HepG2 (cell line): ENCODE measurements at regions not wholly inside any gene's neighbourhood (a gene's known extent, or its start where the extent isn't known, plus 50 kb on each side); places are given as distances from the start of the nearest gene placed in this dataset.
"Not testable (repeated sequence)": the region's sequence is repeated elsewhere in the genome, so short reads cannot be mapped to it uniquely, and the experiment has no call there.

ENCODE experiments used
- ATAC-seq: fragments of 200-7000 bp; cut with Tn5 transposase; 3 replicates; pipeline ENCODE4 v1.9.1; 2020; ENCODE audit warnings: mild to moderate bottlenecking, moderate library complexity
- BruUV-seq: library from RNA; stranded (reverse); fragments of 400-500 nt; replicated peaks from 2 replicates; lab custom pipeline; 2021; lab: Mats Ljungman, UMichigan
- CTCF ChIA-PET: fragments of 300-600 bp; formaldehyde crosslinking; extraction: SDS; loops from one replicate; lab custom pipeline; 2021; ENCODE audit warnings: low total read pairs, inconsistent platforms, low intra/inter-chr PET ratio; lab: Yijun Ruan, JAX
- POLR2A ChIA-PET: fragments of 350-600 bp; sonication (Branson Sonifier 250); formaldehyde crosslinking; loops from one replicate; lab custom pipeline; 2020; ENCODE audit warnings: antibody characterized with exemption, inconsistent platforms; lab: Yijun Ruan, JAX
- DNase-seq: peaks from one replicate; pipeline ENCODE4 v3.0.0-alpha.2; 2015; ENCODE audit warnings: low spot score
- FAIRE-seq: peaks from 3 replicates; lab custom pipeline; 2011; peaks lifted over from hg19 to GRCh38; lab: Jason Lieb, UNC
- H2AFZ ChIP-seq: one replicate; pipeline ENCODE4 v1.6.1; 2011; ENCODE audit warnings: low read length, inconsistent platforms
- H3K27ac ChIP-seq: fragments of 300-600 bp; 3 replicates; pipeline ENCODE4 v1.8.0; 2011; ENCODE audit warnings: mixed run types, mild to moderate bottlenecking, mixed read lengths, low read length, inconsistent platforms; ENCODE audit not compliant: insufficient read depth; ENCODE audit errors: extremely low read length
- H3K27me3 ChIP-seq, 2 experiments: fragments of 200-600 bp in 1 of 2; 2 replicates in 1 of 2; 3 replicates in 1 of 2; pipeline versions ENCODE4 v1.6.0 to v1.8.0; 2011; ENCODE audit warnings: low read length in 2 of 2, mild to moderate bottlenecking in 2 of 2, moderate library complexity in 2 of 2, inconsistent platforms in 1 of 2; ENCODE audit not compliant: insufficient read depth in 2 of 2, control insufficient read depth in 1 of 2
- H3K36me3 ChIP-seq, 2 experiments: fragments of 200-600 bp in 1 of 2; replicated peaks in 1 of 2; 2 replicates in 1 of 2; 3 replicates in 1 of 2; pipeline versions ENCODE4 v1.5.1 to v1.8.0; 2011; ENCODE audit warnings: low read length in 2 of 2, inconsistent platforms in 1 of 2; ENCODE audit not compliant: insufficient read depth in 2 of 2, control insufficient read depth in 1 of 2
- H3K4me1 ChIP-seq: 2 replicates; pipeline ENCODE4 v1.5.1; 2012; ENCODE audit warnings: low read length, inconsistent platforms; ENCODE audit not compliant: insufficient read depth
- H3K4me2 ChIP-seq: 2 replicates; pipeline ENCODE4 v1.6.0; 2011; ENCODE audit warnings: low read depth, low read length, inconsistent platforms
- H3K4me3 ChIP-seq, 3 experiments: fragments of 200-600 bp in 1 of 3; sonication (generic), shearing (Covaris generic) in 1 of 3; replicated peaks in 1 of 3; 2 replicates each; pipeline ENCODE4 v1.5.1; 2011 to 2016; ENCODE audit warnings: low read length in 3 of 3, inconsistent platforms in 2 of 3, low read depth in 2 of 3, mild to moderate bottlenecking in 2 of 3, control low read depth in 1 of 3, mixed read lengths in 1 of 3; ENCODE audit not compliant: insufficient read depth in 1 of 3
- H3K79me2 ChIP-seq: one replicate; pipeline ENCODE4 v1.6.1; 2011; ENCODE audit warnings: low read length, inconsistent platforms; ENCODE audit not compliant: insufficient read depth
- H3K9ac ChIP-seq: 2 replicates; pipeline ENCODE4 v1.6.0; 2011; ENCODE audit warnings: mild to moderate bottlenecking, low read depth, low read length, inconsistent platforms; ENCODE audit not compliant: insufficient read depth
- H3K9me3 ChIP-seq: 2 replicates; pipeline ENCODE4 v1.5.1; 2012; ENCODE audit warnings: mild to moderate bottlenecking, low read length
- H4K20me1 ChIP-seq: 2 replicates; pipeline ENCODE4 v1.6.0; 2011; ENCODE audit warnings: inconsistent platforms, mild to moderate bottlenecking, low read length, moderate library complexity; ENCODE audit not compliant: insufficient read depth
- CAMTA2 ChIP-seq: sonication (generic); formaldehyde crosslinking; IDR thresholded peaks from 2 replicates; pipeline ENCODE4 v1.4.0; 2020; ENCODE audit warnings: mild to moderate bottlenecking, missing genetic modification reagents, borderline replicate concordance
- IKZF1 ChIP-seq: fragments of 450-650 bp; IDR thresholded peaks from 2 replicates; pipeline ENCODE4 v1.7.1; 2016
- ZBTB20 ChIP-seq: sonication (generic); formaldehyde crosslinking; IDR thresholded peaks from 2 replicates; pipeline ENCODE4 v1.8.1; 2023; ENCODE audit warnings: missing genetic modification reagents, low read depth, mild to moderate bottlenecking, borderline replicate concordance
- ZNF841 ChIP-seq: sonication (generic); formaldehyde crosslinking; IDR thresholded peaks from 2 replicates; pipeline ENCODE4 v1.8.1; 2023; ENCODE audit warnings: missing genetic modification reagents, borderline replicate concordance
- WGBS: methylation state at CpG from one replicate; pipeline ENCODE4 v1.1.6; 2017; ENCODE audit warnings: low lambda C conversion rate; 5-methylcytosine and 5-hydroxymethylcytosine counted together
- in situ Hi-C: cut with HindIII; loops from 2 replicates; pipeline ENCODE4 v1.10.0; 2017; ENCODE audit warnings: low pct_unique_long_range_greater_than_20kb; ENCODE audit not compliant: extremely low pct_ligation_motif_present
- intact Hi-C: fragments of 100-400 bp; cut with micrococcal nuclease; formaldehyde crosslinking; loops from one replicate; pipeline ENCODE4 v1.10.0; 2022; ENCODE audit not compliant: unreplicated experiment

GRCh38 chr1:83318366-83318765 is 680.6 kb downstream of the TTLL7 start (continued):
- TF ChIP-seq ZNF841 (CRISPR knock-in tag): no peak
- TF ChIP-seq IKZF1: no peak
- TF ChIP-seq CAMTA2: no peak
- no peak for TF ChIP-seq ZBTB20 (CRISPR knock-in tag)

GRCh38 chr1:83315446-83315845 is 683.5 kb downstream of the TTLL7 start:
- H3K36me3 ChIP-seq, H3K79me2 ChIP-seq, H2AFZ ChIP-seq, CTCF ChIA-PET, intact Hi-C loops, BruUV-seq, in situ Hi-C loops, DNase-seq, POLR2A ChIA-PET, H3K4me2 ChIP-seq, ATAC-seq, H3K27me3 ChIP-seq, H3K4me3 ChIP-seq, FAIRE-seq, H3K9ac ChIP-seq, H4K20me1 ChIP-seq, H3K4me1 ChIP-seq, H3K27ac ChIP-seq: not testable (repeated sequence)
- 0% methylated on average over 1 of the region's 1 CpG for WGBS
- H3K9me3 ChIP-seq: peaks cover 21% of the 10 kb centered on the region

GRCh38 chr1:83310161-83310560 is 688.8 kb downstream of the TTLL7 start:
- H3K79me2 ChIP-seq, DNase-seq, H3K4me3 ChIP-seq, CTCF ChIA-PET, H4K20me1 ChIP-seq, H2AFZ ChIP-seq, ATAC-seq, H3K27me3 ChIP-seq, H3K9ac ChIP-seq, H3K4me2 ChIP-seq, POLR2A ChIA-PET, FAIRE-seq, intact Hi-C loops, H3K4me1 ChIP-seq, H3K27ac ChIP-seq, in situ Hi-C loops, BruUV-seq, H3K36me3 ChIP-seq: not testable (repeated sequence)
- H3K9me3 ChIP-seq: peaks cover 24% of the 10 kb centered on the region
- 36% methylated on average over 1 of the region's 1 CpG for WGBS

GRCh38 chr1:83309035-83309434 is 689.9 kb downstream of the TTLL7 start:
- DNase-seq, ATAC-seq, H2AFZ ChIP-seq, H3K27me3 ChIP-seq, FAIRE-seq, BruUV-seq, intact Hi-C loops, H3K36me3 ChIP-seq, CTCF ChIA-PET, H3K27ac ChIP-seq, in situ Hi-C loops, H3K79me2 ChIP-seq, POLR2A ChIA-PET, H3K4me2 ChIP-seq, H3K9ac ChIP-seq, H4K20me1 ChIP-seq, H3K4me3 ChIP-seq, H3K4me1 ChIP-seq: not testable (repeated sequence)
- 6% methylated on average over 2 of the region's 2 CpGs for WGBS
- peaks cover 20% of the 10 kb centered on the region for H3K9me3 ChIP-seq

- H3K9ac ChIP-seq, H4K20me1 ChIP-seq, DNase-seq, H3K4me3 ChIP-seq, intact Hi-C loops, H2AFZ ChIP-seq, FAIRE-seq, H3K36me3 ChIP-seq, H3K4me2 ChIP-seq, in situ Hi-C loops, H3K79me2 ChIP-seq, BruUV-seq, CTCF ChIA-PET, H3K27ac ChIP-seq, H3K4me1 ChIP-seq, H3K27me3 ChIP-seq, POLR2A ChIA-PET: not testable (repeated sequence)
- 0% methylated on average over 2 of the region's 2 CpGs for WGBS
- H3K9me3 ChIP-seq: peaks cover 20% of the 10 kb centered on the region
- ATAC-seq: peak; percentile 46; the same call in 1 of the 3 replicates
Observed at GRCh38 chr1:83306811-83307210, 692.1 kb downstream of the TTLL7 start.
